ENCODE measurements at regions not wholly inside any gene's neighbourhood (a gene's known extent, or its start where the extent isn't known, plus 50 kb on each side); places are given as distances from the start of the nearest gene placed in this dataset.

DNA sequence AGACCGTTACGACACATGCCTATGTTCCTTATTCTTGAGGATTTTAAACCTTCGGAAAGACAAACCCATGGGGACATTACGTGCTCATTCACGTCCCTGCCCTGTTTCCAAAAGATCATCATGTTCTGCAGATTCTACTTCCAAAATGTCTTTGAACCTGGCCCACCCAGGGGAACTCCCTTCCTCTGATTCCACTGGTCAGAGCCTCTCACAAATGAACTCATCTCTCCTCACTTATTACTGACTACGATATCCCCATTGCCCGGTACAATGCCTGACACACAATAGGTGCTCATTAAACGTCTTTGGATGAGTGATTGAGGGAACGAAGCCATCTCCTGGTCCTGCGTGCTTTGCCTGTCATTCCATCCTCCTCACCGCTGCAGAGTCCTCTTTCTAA is 168.3 kb upstream of the RNF32 start:
- TF ChIP-seq, protein P1, sequence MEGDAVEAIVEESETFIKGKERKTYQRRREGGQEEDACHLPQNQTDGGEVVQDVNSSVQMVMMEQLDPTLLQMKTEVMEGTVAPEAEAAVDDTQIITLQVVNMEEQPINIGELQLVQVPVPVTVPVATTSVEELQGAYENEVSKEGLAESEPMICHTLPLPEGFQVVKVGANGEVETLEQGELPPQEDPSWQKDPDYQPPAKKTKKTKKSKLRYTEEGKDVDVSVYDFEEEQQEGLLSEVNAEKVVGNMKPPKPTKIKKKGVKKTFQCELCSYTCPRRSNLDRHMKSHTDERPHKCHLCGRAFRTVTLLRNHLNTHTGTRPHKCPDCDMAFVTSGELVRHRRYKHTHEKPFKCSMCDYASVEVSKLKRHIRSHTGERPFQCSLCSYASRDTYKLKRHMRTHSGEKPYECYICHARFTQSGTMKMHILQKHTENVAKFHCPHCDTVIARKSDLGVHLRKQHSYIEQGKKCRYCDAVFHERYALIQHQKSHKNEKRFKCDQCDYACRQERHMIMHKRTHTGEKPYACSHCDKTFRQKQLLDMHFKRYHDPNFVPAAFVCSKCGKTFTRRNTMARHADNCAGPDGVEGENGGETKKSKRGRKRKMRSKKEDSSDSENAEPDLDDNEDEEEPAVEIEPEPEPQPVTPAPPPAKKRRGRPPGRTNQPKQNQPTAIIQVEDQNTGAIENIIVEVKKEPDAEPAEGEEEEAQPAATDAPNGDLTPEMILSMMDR (IDR thresholded peaks at IDR 0.05; ENCODE audit: borderline replicate concordance, extremely low read depth, insufficient read depth): no peak
- Histone ChIP-seq H3K27me3 (ENCODE audit: control insufficient read depth, insufficient read depth, low read length) (no peaks in the 10 kb centered on the region), H3K9me3 (ENCODE audit: control insufficient read depth in 2 of 3, insufficient read depth in 1 of 3, low read length in 3 of 3) (no peaks in the 10 kb centered on the region), H3K4me1 (ENCODE audit: control insufficient read depth in 2 of 3, insufficient read depth in 2 of 3, low read depth in 1 of 3, low read length in 3 of 3) (peaks cover 0 to 9% (median 0%) of the 10 kb centered on the region in 3 donors), H3K4me3 (ENCODE audit: low read length in 3 of 3) (no peak overlapping the region), H3K36me3 (ENCODE audit: control insufficient read depth in 2 of 3, insufficient read depth in 3 of 3, low read length in 3 of 3) (no peaks in the 10 kb centered on the region), H3K9ac (ENCODE audit: low read length in 3 of 3) (no peak overlapping the region), H3K27ac (ENCODE audit: low read depth in 2 of 2, low read length in 2 of 2) (no peak overlapping the region)
- DNase-seq: no peak
- FAIRE-seq: no peak
- intact Hi-C loops (cut with DNase I): no loop called here

DNA sequence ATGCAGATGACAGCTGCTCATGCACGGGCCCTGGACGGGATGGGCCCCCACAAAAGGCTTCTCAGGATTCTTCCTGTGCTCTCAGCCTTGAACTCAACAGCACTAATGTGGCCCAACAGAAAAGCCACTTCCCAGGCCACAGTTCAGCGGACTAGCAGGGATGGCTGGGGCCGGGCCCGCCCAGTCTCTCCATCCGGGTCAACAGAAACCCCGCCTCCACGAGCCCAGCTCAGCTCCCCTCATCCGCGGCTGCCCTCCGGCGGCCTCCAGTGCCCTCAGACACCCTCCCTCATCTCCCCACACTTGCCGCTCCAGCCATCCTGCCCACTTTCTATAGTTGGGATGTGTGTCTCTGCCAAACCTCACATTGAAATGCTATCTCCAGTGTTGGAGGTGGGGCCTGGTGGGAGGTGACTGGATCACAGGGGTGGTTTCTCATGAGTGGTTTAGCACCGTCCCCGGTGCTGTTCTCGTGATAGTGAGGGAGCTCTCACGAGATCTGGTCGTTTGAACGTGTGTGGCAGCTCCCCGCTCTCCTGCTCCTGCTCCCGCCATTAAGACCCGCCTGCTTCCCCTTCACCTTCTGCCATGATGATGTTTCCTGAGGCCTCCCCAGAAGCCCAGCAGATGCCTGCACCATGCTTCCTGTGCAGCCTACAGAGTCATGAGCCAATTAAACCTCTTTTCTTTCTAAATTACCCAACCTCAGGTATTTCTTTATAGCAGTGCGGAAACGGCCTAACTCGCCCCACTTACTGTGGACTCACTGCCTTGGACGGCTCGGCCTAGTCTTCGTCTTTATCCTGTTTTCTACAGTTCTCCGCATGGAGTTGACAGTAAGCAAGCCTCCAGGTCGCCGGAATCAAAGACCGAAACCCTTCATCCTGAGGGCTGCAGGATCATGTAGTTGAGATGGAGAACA is 169.9 kb upstream of the RNF32 start:
- FAIRE-seq: no peak
- peak overlapping the region; percentile 19 to 56 for H3K27ac ChIP-seq (ENCODE audit: low read depth in 2 of 2, low read length in 2 of 2)
- H3K36me3 ChIP-seq (ENCODE audit: control insufficient read depth in 2 of 3, insufficient read depth in 3 of 3, low read length in 3 of 3): no peaks in the 10 kb centered on the region
- no peaks in the 10 kb centered on the region for H3K9me3 ChIP-seq (ENCODE audit: control insufficient read depth in 2 of 3, insufficient read depth in 1 of 3, low read length in 3 of 3)
- TF ChIP-seq, protein P1 (IDR thresholded peaks at IDR 0.05; ENCODE audit: borderline replicate concordance, extremely low read depth, insufficient read depth): no peak
- no peak overlapping the region for H3K9ac ChIP-seq (ENCODE audit: low read length in 3 of 3)
- no peaks in the 10 kb centered on the region for H3K27me3 ChIP-seq (ENCODE audit: control insufficient read depth, insufficient read depth, low read length)
- no peak for DNase-seq
- peaks cover 0 to 6% (median 0%) of the 10 kb centered on the region in 3 donors for H3K4me1 ChIP-seq (ENCODE audit: control insufficient read depth in 2 of 3, insufficient read depth in 2 of 3, low read depth in 1 of 3, low read length in 3 of 3)
- H3K4me3 ChIP-seq (ENCODE audit: low read length in 3 of 3): no peak overlapping the region
- intact Hi-C loops (cut with DNase I): no loop called here

DNA sequence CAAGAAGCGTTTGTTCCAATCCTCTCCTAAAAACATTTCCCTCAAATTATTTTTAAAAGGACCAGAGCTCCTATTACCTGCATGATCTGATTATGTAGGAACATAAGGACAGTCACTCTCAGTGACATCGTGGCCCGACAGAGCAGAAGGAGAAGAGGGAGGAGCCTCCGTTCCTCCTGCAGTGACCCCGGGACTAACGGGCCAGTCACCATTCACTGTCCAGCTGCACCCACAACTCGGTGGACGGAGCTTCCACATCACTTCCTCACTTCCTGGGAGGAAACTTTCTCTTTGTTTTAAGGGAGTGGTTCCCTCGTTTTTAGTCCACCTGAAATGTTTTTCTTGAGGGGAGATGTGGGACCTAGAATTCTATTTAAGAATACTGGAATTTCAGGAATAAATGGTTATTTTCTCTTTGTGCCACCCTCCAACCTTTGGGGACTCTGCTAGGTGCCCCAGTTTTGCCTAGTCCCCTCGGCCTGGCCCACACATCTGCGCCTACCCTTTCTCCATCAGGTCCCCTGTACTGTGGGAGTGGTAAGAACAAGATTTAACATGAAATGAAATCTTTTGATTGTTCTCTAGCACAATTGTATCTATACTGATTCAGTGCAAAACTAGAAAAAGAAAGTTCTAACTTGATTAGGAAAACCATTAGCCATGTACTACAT is 173.5 kb upstream of the RNF32 start:
- Histone ChIP-seq H3K9me3 (ENCODE audit: control insufficient read depth in 2 of 3, insufficient read depth in 1 of 3, low read length in 3 of 3) (no peaks in the 10 kb centered on the region), H3K27me3 (ENCODE audit: control insufficient read depth, insufficient read depth, low read length) (no peaks in the 10 kb centered on the region), H3K36me3 (ENCODE audit: control insufficient read depth in 2 of 3, insufficient read depth in 3 of 3, low read length in 3 of 3) (no peaks in the 10 kb centered on the region), H3K4me3 (ENCODE audit: low read length in 3 of 3) (peak overlapping the region in 1 of 3 donors; percentile 25), H3K4me1 (ENCODE audit: control insufficient read depth in 2 of 3, insufficient read depth in 2 of 3, low read depth in 1 of 3, low read length in 3 of 3) (no peaks in the 10 kb centered on the region), H3K9ac (ENCODE audit: low read length in 3 of 3) (no peak overlapping the region), H3K27ac (ENCODE audit: low read depth in 2 of 2, low read length in 2 of 2) (no peak overlapping the region)
- no peak for FAIRE-seq
- TF ChIP-seq, protein P1 (IDR thresholded peaks at IDR 0.05; ENCODE audit: borderline replicate concordance, extremely low read depth, insufficient read depth): no peak
- no peak for DNase-seq
- intact Hi-C loops (cut with DNase I): no loop called here

Measured in kidney (tissue), 13 donors.